GM13977 (cell line): ENCODE measurements at regions not wholly inside any gene's neighbourhood (a gene's known extent, or its start where the extent isn't known, plus 50 kb on each side); places are given as distances from the start of the nearest gene placed in this dataset.

Experiments
- DNase-seq: peaks from one replicate; pipeline ENCODE4 v3.0.0; 2012; ENCODE audit warnings: low spot score
- in situ Hi-C: fragments of 300-500 bp; cut with MboI; formaldehyde crosslinking; loops from one replicate; pipeline ENCODE4 v1.12.0; 2022; ENCODE audit warnings: low sequenced_read_pairs, low pct_unique_long_range_greater_than_20kb, mixed read lengths, inconsistent platforms; ENCODE audit not compliant: unreplicated experiment
- TF ChIP-seq, protein P1 (sequence below): IDR thresholded peaks from 2 replicates; pipeline ENCODE4 v1.5.1; 2012; ENCODE audit warnings: mild to moderate bottlenecking, control low read depth; ENCODE audit not compliant: insufficient read depth; ENCODE audit errors: extremely low read depth, missing control alignments

DNA sequence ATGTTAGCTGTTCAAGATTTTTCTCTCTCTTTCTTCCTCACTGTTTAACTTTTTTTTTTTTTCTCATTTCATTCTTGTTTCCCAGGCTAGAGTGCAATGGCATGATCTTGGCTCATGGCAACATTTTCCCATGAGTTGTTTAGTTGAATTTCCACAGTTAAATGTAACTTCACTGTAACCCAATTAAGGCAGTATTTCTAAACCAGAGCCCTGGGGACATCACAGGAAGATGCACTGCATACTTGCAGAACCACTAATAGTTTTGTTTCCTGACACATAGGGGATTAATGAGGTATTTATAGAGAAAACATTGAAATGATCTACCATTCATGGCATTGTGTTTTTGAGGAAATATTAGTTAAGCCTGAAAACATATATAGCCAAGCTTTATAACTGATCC lies 795.6 kb upstream of the GHITM start:
- DNase-seq, result no peak
- TF ChIP-seq, protein P1, sequence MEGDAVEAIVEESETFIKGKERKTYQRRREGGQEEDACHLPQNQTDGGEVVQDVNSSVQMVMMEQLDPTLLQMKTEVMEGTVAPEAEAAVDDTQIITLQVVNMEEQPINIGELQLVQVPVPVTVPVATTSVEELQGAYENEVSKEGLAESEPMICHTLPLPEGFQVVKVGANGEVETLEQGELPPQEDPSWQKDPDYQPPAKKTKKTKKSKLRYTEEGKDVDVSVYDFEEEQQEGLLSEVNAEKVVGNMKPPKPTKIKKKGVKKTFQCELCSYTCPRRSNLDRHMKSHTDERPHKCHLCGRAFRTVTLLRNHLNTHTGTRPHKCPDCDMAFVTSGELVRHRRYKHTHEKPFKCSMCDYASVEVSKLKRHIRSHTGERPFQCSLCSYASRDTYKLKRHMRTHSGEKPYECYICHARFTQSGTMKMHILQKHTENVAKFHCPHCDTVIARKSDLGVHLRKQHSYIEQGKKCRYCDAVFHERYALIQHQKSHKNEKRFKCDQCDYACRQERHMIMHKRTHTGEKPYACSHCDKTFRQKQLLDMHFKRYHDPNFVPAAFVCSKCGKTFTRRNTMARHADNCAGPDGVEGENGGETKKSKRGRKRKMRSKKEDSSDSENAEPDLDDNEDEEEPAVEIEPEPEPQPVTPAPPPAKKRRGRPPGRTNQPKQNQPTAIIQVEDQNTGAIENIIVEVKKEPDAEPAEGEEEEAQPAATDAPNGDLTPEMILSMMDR, result no peak
- in situ Hi-C loops, result no loop called here

DNA sequence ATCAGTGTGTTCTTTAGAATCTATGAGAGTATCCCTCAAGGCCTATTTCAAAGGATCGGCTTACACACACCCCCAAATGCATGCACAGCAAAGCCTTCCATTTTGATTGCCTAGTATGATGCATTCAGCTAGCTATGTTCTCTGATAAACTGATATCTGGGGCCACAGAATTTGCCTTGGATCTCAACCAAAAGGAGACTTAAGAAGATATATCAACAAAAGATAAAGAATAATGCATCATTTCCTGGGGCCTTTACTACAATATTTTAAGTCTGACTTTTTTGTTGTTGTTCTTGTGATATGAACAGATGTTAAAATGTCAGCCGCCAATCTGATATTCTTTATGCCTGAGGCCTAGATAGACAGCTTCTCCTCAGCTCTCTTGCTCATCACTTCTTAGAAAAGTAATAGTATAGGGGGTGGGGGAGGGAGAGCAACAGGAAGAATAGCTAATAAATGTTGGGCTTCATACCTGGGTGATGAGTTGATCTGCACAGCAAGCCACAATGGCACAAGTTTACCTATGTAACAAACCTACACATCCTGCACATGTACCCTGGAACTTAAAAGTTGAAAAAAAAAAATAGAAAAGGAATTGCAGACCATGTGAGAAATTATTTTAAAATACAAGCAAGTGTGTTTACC lies 792.9 kb upstream of the GHITM start:
- in situ Hi-C loops, result no loop called here
- DNase-seq, result no peak
- TF ChIP-seq, protein P1, result no peak

DNA sequence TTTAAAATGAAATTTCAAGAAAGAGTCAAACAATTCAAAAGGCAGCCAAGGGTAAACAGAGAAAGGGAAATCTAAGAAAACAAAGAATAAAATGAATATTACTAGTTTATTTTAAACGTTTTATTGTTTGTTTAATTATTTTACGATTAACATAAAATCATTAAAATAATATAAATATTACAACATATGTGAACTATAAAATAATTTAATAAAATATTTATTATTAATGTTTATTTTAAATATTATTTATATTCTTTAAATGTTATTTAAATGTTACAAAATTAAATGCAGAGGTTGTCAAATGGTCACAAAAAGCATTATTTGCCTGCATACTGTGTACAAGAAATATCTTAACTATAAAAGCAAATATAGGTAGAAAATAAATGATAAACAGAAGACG lies 786.7 kb upstream of the GHITM start:
- TF ChIP-seq, protein P1, result no peak

DNA sequence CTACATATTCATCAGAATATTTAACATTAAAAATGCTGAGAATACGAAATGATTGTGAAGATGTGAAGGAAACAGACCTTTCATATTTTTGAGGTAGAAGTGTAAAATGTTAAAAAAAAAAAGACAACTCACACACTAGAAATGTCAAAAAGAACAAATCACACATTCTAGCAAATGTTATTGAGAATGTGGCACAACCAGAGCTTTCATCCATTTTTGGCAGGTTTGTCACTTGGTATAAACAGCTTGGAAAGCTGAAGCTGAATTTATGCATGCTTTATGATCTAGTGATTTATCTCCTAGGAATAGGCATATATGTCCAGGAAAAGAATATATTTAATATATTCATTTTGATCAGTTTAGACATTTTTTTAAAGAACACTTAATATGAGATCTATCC lies 784.9 kb upstream of the GHITM start:
- in situ Hi-C loops, result no loop called here
- DNase-seq, result no peak
- TF ChIP-seq, protein P1, result no peak

More for the DNA sequence above, 786.7 kb upstream of the GHITM start:
- no peak for DNase-seq
- in situ Hi-C loops, result no loop called here

DNA sequence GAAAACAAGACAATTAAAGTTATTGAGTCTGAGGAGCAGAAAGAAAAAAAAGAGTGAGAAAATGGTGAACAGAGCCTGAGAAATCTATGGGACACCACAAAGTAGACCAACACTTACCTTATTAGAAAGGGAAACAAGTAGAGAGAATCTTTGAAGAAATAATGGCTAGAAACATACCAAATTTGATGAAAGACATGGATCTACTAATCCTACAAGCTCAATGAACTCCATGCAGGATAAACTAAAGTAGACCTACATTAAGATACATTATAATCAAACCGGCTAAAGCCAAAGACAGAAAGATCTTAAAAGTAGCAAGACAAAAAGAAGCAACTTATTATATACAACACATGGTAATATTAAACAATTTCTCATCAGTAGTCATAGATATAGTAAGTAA lies 782.3 kb upstream of the GHITM start:
- in situ Hi-C loops, result no loop called here
- DNase-seq, result no peak
- TF ChIP-seq, protein P1, result no peak

DNA sequence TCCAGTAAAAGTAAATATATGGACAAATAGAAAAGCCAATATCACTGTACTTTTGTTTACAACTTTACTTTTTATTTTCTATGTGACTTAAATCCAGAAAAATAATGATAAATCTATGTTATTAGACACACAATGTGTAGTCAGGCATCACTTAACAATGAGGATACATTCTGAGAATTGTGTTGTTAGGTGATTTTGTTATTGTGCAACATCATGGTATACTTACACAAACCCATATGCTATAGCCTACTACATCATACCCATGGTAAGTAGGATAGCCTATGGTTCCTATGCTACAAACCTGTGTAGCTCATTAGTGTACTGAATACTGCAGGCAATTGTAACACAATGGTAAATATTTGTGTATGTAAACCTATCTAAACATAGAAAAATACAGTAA lies 781.7 kb upstream of the GHITM start:
- in situ Hi-C loops, result no loop called here
- DNase-seq, result no peak
- TF ChIP-seq, protein P1, result no peak
